ENCODE measurements at regions not wholly inside any gene's neighbourhood (a gene's known extent, or its start where the extent isn't known, plus 50 kb on each side); places are given as distances from the start of the nearest gene placed in this dataset.

- dilution Hi-C loops (cut with HindIII; ENCODE audit: low sequenced_read_pairs, unreplicated experiment) (no loop called here), in situ Hi-C loops (cut with MboI; ENCODE audit: low sequenced_read_pairs) (no loop called here), intact Hi-C loops (cut with micrococcal nuclease) (no loop called here)
- Histone ChIP-seq H3K4me2 (ENCODE audit: low read depth, low read length) (no peak overlapping the region), H3K27me3 (ENCODE audit: control insufficient read depth, insufficient read depth, low read length) (no peaks in the 10 kb centered on the region), H2BK15ac (ENCODE audit: low read depth, low read length) (no peak overlapping the region), H3K9ac (ENCODE audit: low read depth, low read length) (no peak overlapping the region), H3K23ac (ENCODE audit: low read depth, low read length) (no peak overlapping the region), H2BK20ac (ENCODE audit: low read depth, low read length) (no peak overlapping the region), H3K79me1 (ENCODE audit: low read depth in 1 of 2, low read length in 2 of 2) (no peaks in the 10 kb centered on the region), H2AK5ac (ENCODE audit: low read depth, low read length) (no peak overlapping the region), H2BK120ac (ENCODE audit: low read depth, low read length) (no peak overlapping the region), H4K5ac (ENCODE audit: low read depth, low read length) (no peak overlapping the region), H3K4me3 (ENCODE audit: insufficient read depth, low read depth, low read length) (no peak overlapping the region), H3K18ac (ENCODE audit: low read depth, low read length) (no peak overlapping the region), H3K9me3 (ENCODE audit: control insufficient read depth, insufficient read depth, low read length) (no peaks in the 10 kb centered on the region), H3K56ac (ENCODE audit: extremely low read depth, insufficient read depth, low read length) (no peak overlapping the region), H4K8ac (ENCODE audit: low read depth in 2 of 2, low read length in 2 of 2) (no peak overlapping the region), H4K91ac (ENCODE audit: insufficient read depth, low read depth, low read length) (no peak overlapping the region), H3K4me1 (ENCODE audit: control insufficient read depth, insufficient read depth, low read length) (peaks cover 2% of the 10 kb centered on the region), H2AK9ac (replicated peaks; ENCODE audit: low read depth, low read length, poor library complexity) (no peak overlapping the region), H3K9me1 (ENCODE audit: insufficient read depth, low read length) (no peaks in the 10 kb centered on the region), H2AFZ (replicated peaks; ENCODE audit: low read length, poor library complexity) (no peak overlapping the region), H3K27ac (ENCODE audit: insufficient read depth, low read length) (no peak overlapping the region), H3K4ac (ENCODE audit: low read depth, low read length) (no peak overlapping the region), H3K36me3 (ENCODE audit: control insufficient read depth, insufficient read depth, low read length) (no peaks in the 10 kb centered on the region), H4K20me1 (ENCODE audit: insufficient read depth, low read length) (no peaks in the 10 kb centered on the region), H3K14ac (replicated peaks; ENCODE audit: low read depth, low read length) (no peak overlapping the region), H2BK5ac (ENCODE audit: low read depth, low read length, poor library complexity, severe bottlenecking) (no peak overlapping the region)
- POLR2A ChIA-PET (ENCODE audit: unreplicated experiment): no interaction called here
- TF ChIP-seq MAFK (IDR thresholded peaks at IDR 0.05; ENCODE audit: low read depth, low read length): no peak
- TF ChIP-seq CEBPB (IDR thresholded peaks at IDR 0.05; ENCODE audit: low read depth, low read length): no peak
- no peak for TF ChIP-seq SMC3 (IDR thresholded peaks at IDR 0.05; ENCODE audit: low read depth, low read length)
- no peak for TF ChIP-seq CTCF (conservative IDR thresholded peaks at IDR 0.05; ENCODE audit: low read depth, low read length)
- TF ChIP-seq RCOR1 (IDR thresholded peaks at IDR 0.05; ENCODE audit: insufficient replicate concordance, low read length): no peak
- no peak for TF ChIP-seq USF2 (IDR thresholded peaks at IDR 0.05; ENCODE audit: low read depth, low read length)
- TF ChIP-seq CHD1 (IDR thresholded peaks at IDR 0.05; ENCODE audit: low read depth, low read length): no peak
- no peak for TF ChIP-seq POLR2A (IDR thresholded peaks at IDR 0.05; ENCODE audit: low read depth, low read length)
- TF ChIP-seq ELK1 (IDR thresholded peaks at IDR 0.05; ENCODE audit: borderline replicate concordance, low read depth, low read length): no peak
- TF ChIP-seq MAZ (IDR thresholded peaks at IDR 0.05; ENCODE audit: borderline replicate concordance, low read depth, low read length): no peak
- TF ChIP-seq FOS (IDR thresholded peaks at IDR 0.05; ENCODE audit: low read depth, low read length): no peak
- no peak for TF ChIP-seq MXI1 (IDR thresholded peaks at IDR 0.05; ENCODE audit: borderline replicate concordance, low read depth, low read length)
- no peak for TF ChIP-seq NFE2L2 (IDR thresholded peaks at IDR 0.05; ENCODE audit: low read depth, low read length)
- TF ChIP-seq RFX5 (IDR thresholded peaks at IDR 0.05; ENCODE audit: low read depth, low read length): no peak
- TF ChIP-seq BHLHE40 (IDR thresholded peaks at IDR 0.05; ENCODE audit: low read depth, low read length): no peak
- no peak for TF ChIP-seq RAD21 (IDR thresholded peaks at IDR 0.05; ENCODE audit: low read length)
- CTCF ChIA-PET: no interaction called here
- ATAC-seq (ENCODE audit: low read depth): no peak
- peak; percentile 28 for DNase-seq
- no TSS peak for BruUV-seq (replicated peaks)
Observed at GRCh38 chr4:156100651-156101050, 147.0 kb upstream of the CTSO start.
